ENCODE measurements at regions not wholly inside any gene's neighbourhood (a gene's known extent, or its start where the extent isn't known, plus 50 kb on each side); places are given as distances from the start of the nearest gene placed in this dataset.

GRCh38 chr6:4613381-4613780 lies 162.8 kb upstream of the CDYL start:
- DNase-seq: no peak

- no peak for DNase-seq
Measured at GRCh38 chr6:4612636-4613171, 163.5 kb upstream of the CDYL start.

- no peak for DNase-seq
Measured at GRCh38 chr6:4611429-4612129, 164.6 kb upstream of the CDYL start.

GRCh38 chr6:4610256-4610655 lies 165.9 kb upstream of the CDYL start:
- no peak for DNase-seq

- DNase-seq: no peak
Measured at GRCh38 chr6:4608361-4609115, 167.7 kb upstream of the CDYL start.

- peak; percentile 27 for DNase-seq
Measured at GRCh38 chr6:4607793-4608192, 168.4 kb upstream of the CDYL start.

GRCh38 chr6:4606821-4607704 lies 169.1 kb upstream of the CDYL start:
- DNase-seq: no peak

GRCh38 chr6:4606016-4606415 lies 170.2 kb upstream of the CDYL start:
- no peak for DNase-seq

- DNase-seq: no peak
Measured at GRCh38 chr6:4603856-4604369, 172.3 kb upstream of the CDYL start.

GRCh38 chr6:4603291-4603690 lies 172.9 kb upstream of the CDYL start:
- no peak for DNase-seq

- no peak for DNase-seq
Measured at GRCh38 chr6:4599924-4600323, 176.3 kb upstream of the CDYL start.

GRCh38 chr6:4598384-4598995 lies 177.7 kb upstream of the CDYL start:
- no peak for DNase-seq

GRCh38 chr6:4593951-4594350 lies 182.3 kb upstream of the CDYL start:
- no peak for DNase-seq

GRCh38 chr6:4592026-4592425 lies 184.2 kb upstream of the CDYL start:
- DNase-seq: no peak

- DNase-seq: no peak
Measured at GRCh38 chr6:4591218-4591617, 185.0 kb upstream of the CDYL start.

GRCh38 chr6:4589295-4589694 lies 186.9 kb upstream of the CDYL start:
- no peak for DNase-seq

GRCh38 chr6:4588581-4588980 lies 187.6 kb upstream of the CDYL start:
- DNase-seq: no peak

- DNase-seq: no peak
Measured at GRCh38 chr6:4588163-4588562, 188.0 kb upstream of the CDYL start.

- DNase-seq: no peak
Measured at GRCh38 chr6:4587171-4587570, 189.0 kb upstream of the CDYL start.

GRCh38 chr6:4586469-4586859 lies 189.7 kb upstream of the CDYL start:
- DNase-seq: no peak

GRCh38 chr6:4585682-4586468 lies 190.3 kb upstream of the CDYL start:
- no peak for DNase-seq

- DNase-seq: no peak
Measured at GRCh38 chr6:4584801-4585200, 191.4 kb upstream of the CDYL start.
